Adrenal gland (tissue), 9 donors: ENCODE measurements at regions not wholly inside any gene's neighbourhood (a gene's known extent, or its start where the extent isn't known, plus 50 kb on each side); places are given as distances from the start of the nearest gene placed in this dataset.

ENCODE experiments used
- DNase-seq, 7 donors: peaks; one replicate each; pipeline ENCODE4 v3.0.0-alpha.2; 2019 to 2020
- H3K27ac ChIP-seq, 5 donors: fragments of 200-600 bp; sonication (generic) in 4 of 5; 1 replicate in 3 of 5; 2 replicates in 2 of 5; pipeline versions ENCODE4 v1.5.1 to v1.8.0; 2016 to 2020; ENCODE audit warnings: mild to moderate bottlenecking in 1 of 5
- H3K27me3 ChIP-seq: fragments of 200-600 bp; 2 replicates; pipeline ENCODE4 v1.8.0; 2021
- H3K36me3 ChIP-seq, 2 donors: fragments of 200-600 bp; replicated peaks in 1 of 2; 1 replicate in 1 of 2; 2 replicates in 1 of 2; pipeline versions ENCODE4 v1.5.1 to v1.8.0; 2018 to 2022
- H3K4me1 ChIP-seq, 2 donors: fragments of 200-600 bp; replicated peaks in 1 of 2; 1 replicate in 1 of 2; 2 replicates in 1 of 2; pipeline versions ENCODE4 v1.5.1 to v1.8.0; 2018 to 2021
- H3K4me3 ChIP-seq, 4 donors: fragments of 200-600 bp; sonication (generic) in 3 of 4; one replicate each; pipeline ENCODE4 v1.5.1; 2016 to 2018
- H3K9me3 ChIP-seq, 3 donors: fragments of 200-600 bp; sonication (generic) in 1 of 3; replicated peaks in 1 of 3; 1 replicate in 2 of 3; 2 replicates in 1 of 3; pipeline versions ENCODE4 v1.5.1 to v1.8.0; 2016 to 2021
- CTCF ChIP-seq, 6 experiments: fragments of 450-650 bp in 4 of 6; fragments of 200-600 bp in 2 of 6; sonication (generic) in 1 of 6; IDR thresholded peaks; 1 replicate in 5 of 6; 2 replicates in 1 of 6; pipeline versions ENCODE4 v1.5.1 to v1.8.0; 2016 to 2021; ENCODE audit warnings: antibody characterized with exemption in 6 of 6, mild to moderate bottlenecking in 2 of 6, moderate library complexity in 1 of 6
- POLR2A ChIP-seq, 2 donors: fragments of 450-650 bp; IDR thresholded peaks; one replicate each; pipeline ENCODE4 v1.6.1; 2017; ENCODE audit warnings: antibody characterized with exemption in 2 of 2, mild to moderate bottlenecking in 2 of 2, moderate library complexity in 1 of 2
- WGBS, 4 donors: extraction: QIAGEN DNeasy Blood & Tissue Kit in 2 of 4; methylation state at CpG; one replicate each; pipeline versions ENCODE4 v1.1.5 to v1.1.7; 2013 to 2017; 5-methylcytosine and 5-hydroxymethylcytosine counted together
- intact Hi-C, 2 donors: fragments of 100-400 bp; cut with DNase I; formaldehyde crosslinking; loops; one replicate each; pipeline versions ENCODE4 v1.14.1 to v1.15.0; 2022 to 2023
- donor health status: healthy with polysubstance abuse.
- donor health status: Bipolar disorder and iron deficiency.
- donor health status: DM: yes; HTN: yes; CAD: no.
- donor health status: DM: no; HTN: no; CAD: no.
- donor health status: DM: no; HTN: no; CAD: no.

- TF ChIP-seq CTCF (IDR thresholded peaks at IDR 0.05): no peak
- TF ChIP-seq POLR2A (IDR thresholded peaks at IDR 0.05): no peak
- DNase-seq: no peak
- Histone ChIP-seq H3K4me1 (no peaks in the 10 kb centered on the region), H3K9me3 (no peaks in the 10 kb centered on the region), H3K27me3 (no peaks in the 10 kb centered on the region), H3K27ac (no peak overlapping the region), H3K36me3 (no peaks in the 10 kb centered on the region), H3K4me3 (no peak overlapping the region)
- intact Hi-C loops: no loop called here
- WGBS, 4 donors: 65 to 75% (median 72%) methylated on average over 19 of the region's 19 CpGs
Observed at GRCh38 chr2:129006135-129006886, 687.6 kb upstream of the HS6ST1 start.

GRCh38 chr2:129006901-129007300 lies 688.2 kb upstream of the HS6ST1 start:
- Histone ChIP-seq H3K27ac (no peak overlapping the region), H3K27me3 (no peaks in the 10 kb centered on the region), H3K4me3 (no peak overlapping the region), H3K36me3 (no peaks in the 10 kb centered on the region), H3K4me1 (no peaks in the 10 kb centered on the region), H3K9me3 (no peaks in the 10 kb centered on the region)
- no peak for DNase-seq
- no peak for TF ChIP-seq POLR2A (IDR thresholded peaks at IDR 0.05)
- TF ChIP-seq CTCF (IDR thresholded peaks at IDR 0.05): no peak
- intact Hi-C loops: no loop called here
- 86 to 94% (median 90%) methylated on average over 6 of the region's 6 CpGs for WGBS, 4 donors

- Histone ChIP-seq H3K27ac (no peak overlapping the region), H3K4me1 (no peaks in the 10 kb centered on the region), H3K27me3 (no peaks in the 10 kb centered on the region), H3K36me3 (no peaks in the 10 kb centered on the region), H3K4me3 (no peak overlapping the region), H3K9me3 (no peaks in the 10 kb centered on the region)
- DNase-seq: no peak
- intact Hi-C loops: no loop called here
- TF ChIP-seq CTCF (IDR thresholded peaks at IDR 0.05) (no peak), POLR2A (IDR thresholded peaks at IDR 0.05) (no peak)
- WGBS, 4 donors: 83 to 93% (median 90%) methylated on average over 4 to 5 of the region's 5 CpGs
Observed at GRCh38 chr2:129008055-129008880, 689.6 kb upstream of the HS6ST1 start.

- TF ChIP-seq POLR2A (IDR thresholded peaks at IDR 0.05) (no peak), CTCF (IDR thresholded peaks at IDR 0.05) (no peak)
- H3K9me3 ChIP-seq: no peaks in the 10 kb centered on the region
- H3K4me3 ChIP-seq: no peak overlapping the region
- intact Hi-C loops: no loop called here
- H3K36me3 ChIP-seq: no peaks in the 10 kb centered on the region
- no peaks in the 10 kb centered on the region for H3K4me1 ChIP-seq
- no peak for DNase-seq
- H3K27me3 ChIP-seq: no peaks in the 10 kb centered on the region
- 74 to 85% (median 82%) methylated on average over 12 of the region's 12 CpGs for WGBS, 4 donors
- H3K27ac ChIP-seq: no peak overlapping the region
Observed at GRCh38 chr2:129008881-129009554, 690.4 kb upstream of the HS6ST1 start.
